ENCODE measurements at regions not wholly inside any gene's neighbourhood (a gene's known extent, or its start where the extent isn't known, plus 50 kb on each side); places are given as distances from the start of the nearest gene placed in this dataset.

- no peak for TF ChIP-seq CTCF (conservative IDR thresholded peaks at IDR 0.05 in 1 of 2, IDR thresholded peaks at IDR 0.05 in 1 of 2; ENCODE audit: low read depth in 1 of 2, low read length in 2 of 2)
- no peak for TF ChIP-seq EZH2 (IDR thresholded peaks at IDR 0.05; ENCODE audit: low read length, missing control alignments)
These were observed 88.5 kb upstream of the XIST start for GRCh38 chrX:73940893-73941470.
